GM18868 (cell line): ENCODE measurements at regions not wholly inside any gene's neighbourhood (a gene's known extent, or its start where the extent isn't known, plus 50 kb on each side); places are given as distances from the start of the nearest gene placed in this dataset.
"Not testable (repeated sequence)": the region's sequence is repeated elsewhere in the genome, so short reads cannot be mapped to it uniquely, and the experiment has no call there.

Experiments
- ATAC-seq: cut with Tn5 transposase; IDR thresholded peaks from one replicate; pipeline ENCODE4 v1.9.1; 2021; ENCODE audit warnings: mild to moderate bottlenecking, moderate library complexity; ENCODE audit not compliant: unreplicated experiment

- no peak for ATAC-seq
Measured at GRCh38 chr21:39004634-39005501, 178.4 kb downstream of the PSMG1 start.

DNA sequence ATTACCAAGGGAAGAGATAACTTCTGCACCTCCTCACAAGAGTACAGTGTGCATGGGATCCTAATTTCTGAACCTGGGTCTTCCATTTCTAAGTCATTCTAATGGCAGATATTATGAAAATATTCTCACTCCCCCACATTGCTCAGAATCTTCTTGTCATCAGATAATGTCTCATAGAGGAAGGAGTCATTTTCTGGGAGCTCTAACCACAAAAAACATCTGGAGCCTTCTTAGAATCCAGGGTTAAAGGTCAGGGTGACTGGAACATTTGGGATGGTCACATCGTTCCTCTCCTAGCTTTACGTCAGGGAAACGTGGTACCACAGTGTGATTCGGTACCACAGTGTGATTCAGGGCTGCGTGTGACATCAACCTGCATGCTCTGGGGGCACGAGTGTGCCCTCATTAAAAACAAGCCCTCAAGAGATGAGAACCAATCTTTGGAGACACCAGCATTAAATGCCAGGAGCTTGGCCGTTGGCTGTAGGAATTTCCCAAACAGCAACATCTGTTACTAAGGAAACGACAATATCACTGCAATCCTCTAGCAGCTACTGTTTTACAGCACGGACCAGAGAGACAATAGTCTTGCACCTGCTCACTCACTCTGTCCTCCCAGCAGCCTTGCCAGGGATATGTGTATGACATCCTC, 179.1 kb downstream of the PSMG1 start:
- no peak for ATAC-seq

DNA sequence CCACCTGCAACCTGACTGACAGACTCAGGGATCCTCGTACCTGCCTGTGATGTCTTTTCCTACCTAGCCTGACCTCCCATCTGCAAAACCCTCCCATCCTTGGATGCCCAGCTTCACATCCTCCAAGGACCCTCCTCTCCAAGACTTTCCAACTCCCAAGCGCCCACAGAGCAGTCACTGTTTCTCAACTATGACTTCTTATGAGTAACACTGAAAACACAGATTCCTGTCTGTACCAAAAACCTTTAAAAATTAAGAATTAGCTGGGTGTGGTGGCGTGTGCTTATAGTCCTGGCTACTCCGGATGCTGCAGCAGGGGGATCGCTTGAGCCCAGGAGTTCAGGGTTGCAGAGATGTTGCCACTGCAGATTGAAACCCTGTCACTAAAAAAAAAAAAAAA, 181.9 kb downstream of the PSMG1 start:
- ATAC-seq, result no peak

DNA sequence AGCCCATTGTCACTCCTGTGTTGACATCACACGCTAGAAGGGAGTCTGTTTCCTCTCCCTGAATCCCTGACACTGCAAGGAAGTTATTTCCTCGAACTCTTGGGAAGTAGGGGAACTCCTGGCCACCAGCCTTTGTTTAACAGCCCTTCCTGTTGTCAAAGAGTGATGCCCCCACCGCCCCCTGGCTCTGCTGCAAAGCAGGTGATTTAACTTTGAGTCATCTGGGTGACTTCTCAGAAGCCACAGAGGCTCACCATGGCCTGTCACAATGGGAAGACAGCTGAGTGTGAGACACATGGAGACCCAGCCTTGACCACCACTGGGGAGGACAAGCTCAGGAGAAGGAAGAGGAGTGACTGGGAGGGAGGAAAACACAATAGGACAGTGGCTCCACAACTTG, 182.8 kb downstream of the PSMG1 start:
- ATAC-seq, result no peak

- no peak for ATAC-seq
Measured at GRCh38 chr21:38999161-38999560, 184.1 kb downstream of the PSMG1 start.

DNA sequence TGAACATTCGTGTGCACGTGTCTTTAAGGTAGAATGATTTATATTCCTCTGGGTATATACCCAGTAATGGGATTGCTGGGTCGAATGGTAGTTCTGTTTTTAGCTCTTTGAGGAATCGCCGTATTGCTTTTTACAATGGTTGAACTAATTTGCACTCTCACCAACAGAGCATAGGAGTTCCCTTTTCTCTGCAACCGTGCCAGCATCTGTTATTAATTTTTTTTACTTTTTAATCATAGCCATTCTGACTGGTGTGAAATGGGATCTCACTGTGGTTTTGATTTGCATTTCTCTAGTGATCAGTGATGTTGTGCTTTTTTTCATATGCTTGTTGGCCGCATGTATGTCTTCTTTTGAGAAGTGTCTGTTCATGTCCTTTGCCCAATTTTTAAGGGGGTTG, 185.0 kb downstream of the PSMG1 start:
- ATAC-seq, result not testable (repeated sequence)

DNA sequence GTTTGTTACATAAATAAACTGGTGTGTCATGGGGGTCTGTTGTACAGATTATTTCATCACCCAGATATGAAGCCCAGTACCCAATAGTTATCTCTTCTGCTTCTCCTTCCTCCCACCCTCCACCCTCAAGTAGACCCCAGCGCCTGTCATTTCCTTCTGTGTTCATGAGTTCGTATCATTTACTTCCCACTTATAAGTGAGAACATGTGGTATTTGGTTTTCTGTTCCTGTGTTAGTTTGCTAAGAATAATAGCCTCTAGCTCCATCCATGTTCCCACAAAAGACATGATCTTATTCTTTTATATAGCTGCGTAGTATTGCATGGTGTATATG, 185.4 kb downstream of the PSMG1 start:
- not testable (repeated sequence) for ATAC-seq

DNA sequence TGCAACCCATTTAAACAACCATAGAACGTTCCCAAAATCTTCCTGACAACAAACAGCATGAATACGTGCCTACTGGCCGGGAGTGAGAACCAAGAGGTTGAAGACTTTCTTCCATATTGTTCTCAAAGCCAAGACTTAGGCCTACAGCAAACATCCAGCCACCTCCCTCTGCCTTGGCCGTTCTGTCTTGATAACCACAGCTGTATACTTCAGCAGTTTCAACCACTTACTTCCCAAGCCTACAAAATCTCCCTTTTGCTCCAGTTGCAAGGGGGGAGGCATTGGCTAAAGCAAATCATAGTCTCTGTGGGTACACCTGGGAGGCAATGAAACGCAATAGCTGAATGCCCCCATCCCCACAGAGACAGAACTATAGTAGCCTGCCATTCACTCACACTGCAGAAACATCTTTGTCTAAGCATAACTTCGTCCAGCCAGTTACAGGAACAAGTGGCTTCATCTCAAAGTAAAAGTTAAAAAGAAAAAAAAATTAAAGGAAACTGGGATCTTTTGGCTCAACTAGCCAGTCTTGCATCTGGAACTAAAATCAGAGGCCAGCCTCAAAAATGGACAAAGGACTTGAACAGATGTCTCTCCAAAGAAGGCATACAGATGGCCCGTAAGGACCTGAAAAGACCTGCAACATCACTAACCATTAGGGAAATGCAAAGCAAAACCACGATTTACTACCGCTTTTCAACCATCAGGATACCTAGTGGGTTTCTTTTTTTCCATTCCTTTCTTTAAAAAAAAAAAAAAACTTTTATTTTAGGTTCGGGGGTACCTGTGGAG, 186.0 kb downstream of the PSMG1 start:
- no peak for ATAC-seq

GRCh38 chr21:38996355-38996754, 186.9 kb downstream of the PSMG1 start:
- no peak for ATAC-seq

- ATAC-seq, result no peak
Measured at GRCh38 chr21:38995731-38996130, 187.5 kb downstream of the PSMG1 start.

GRCh38 chr21:38995071-38995669, 188.1 kb downstream of the PSMG1 start:
- ATAC-seq, result no peak

GRCh38 chr21:38994042-38994441, 188.3 kb downstream of the ETS2 start:
- ATAC-seq, result no peak

- ATAC-seq, result no peak
Measured at GRCh38 chr21:38993561-38993960, 187.8 kb downstream of the ETS2 start.

GRCh38 chr21:38992737-38993136, 187.0 kb downstream of the ETS2 start:
- no peak for ATAC-seq

- no peak for ATAC-seq
Measured at GRCh38 chr21:38990424-38990794, 184.7 kb downstream of the ETS2 start.

- ATAC-seq, result no peak
Measured at GRCh38 chr21:38989745-38990423, 184.2 kb downstream of the ETS2 start.

DNA sequence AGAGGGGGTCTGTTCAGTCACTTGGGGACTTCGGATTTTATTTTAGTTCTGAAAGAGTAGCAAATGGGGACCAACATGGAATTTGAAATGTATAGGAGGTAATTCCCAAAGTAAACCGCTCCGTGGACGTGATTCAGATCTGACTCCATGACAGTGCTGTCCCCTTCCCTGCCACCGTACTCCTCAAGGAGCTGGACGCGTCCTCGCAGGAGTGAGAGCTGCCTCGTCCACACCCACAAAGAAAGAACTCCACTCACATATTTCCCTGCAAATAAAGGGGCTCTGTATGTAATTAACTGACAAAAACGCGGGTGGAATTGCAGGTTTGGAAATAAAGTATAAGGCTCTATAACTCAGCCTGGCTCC, 183.6 kb downstream of the ETS2 start:
- ATAC-seq, result no peak

- no peak for ATAC-seq
Measured at GRCh38 chr21:38988509-38989378, 183.0 kb downstream of the ETS2 start.

GRCh38 chr21:38987633-38988508, 182.1 kb downstream of the ETS2 start:
- ATAC-seq, result no peak
